Endothelial cell of umbilical vein (primary cell): ENCODE measurements at regions not wholly inside any gene's neighbourhood (a gene's known extent, or its start where the extent isn't known, plus 50 kb on each side); places are given as distances from the start of the nearest gene placed in this dataset.

ENCODE experiments used
- CTCF ChIP-seq, 2 donors: IDR thresholded peaks; 1 replicate in 1 of 2; 2 replicates in 1 of 2; pipeline ENCODE4 v1.5.1; 2011; ENCODE audit warnings: low read length in 2 of 2, mild to moderate bottlenecking in 2 of 2, moderate library complexity in 2 of 2, control low read depth in 1 of 2, inconsistent platforms in 1 of 2, low read depth in 1 of 2; ENCODE audit not compliant: insufficient read depth in 1 of 2; ENCODE audit errors: extremely low read depth in 1 of 2
- EZH2 ChIP-seq: IDR thresholded peaks from 2 replicates; pipeline ENCODE4 v1.6.1; 2012; ENCODE audit warnings: borderline replicate concordance, low read depth, mild to moderate bottlenecking, moderate library complexity, low read length, inconsistent platforms; ENCODE audit not compliant: severe bottlenecking
- FOS ChIP-seq: IDR thresholded peaks from 2 replicates; pipeline ENCODE4 v1.6.1; 2011; ENCODE audit warnings: mild to moderate bottlenecking, low read length, moderate library complexity, borderline replicate concordance; ENCODE audit not compliant: insufficient read depth
- MAX ChIP-seq: IDR thresholded peaks from 2 replicates; pipeline ENCODE4 v1.6.1; 2011; ENCODE audit not compliant: insufficient read depth, insufficient read length
- POLR2A ChIP-seq: IDR thresholded peaks from 2 replicates; pipeline ENCODE4 v1.6.1; 2012; ENCODE audit warnings: low read depth, mild to moderate bottlenecking, control low read depth, low read length
- POLR2AphosphoS5 ChIP-seq: IDR thresholded peaks from 2 replicates; pipeline ENCODE4 v1.6.1; 2012; ENCODE audit warnings: low read depth, mild to moderate bottlenecking, control low read depth, low read length, moderate library complexity; ENCODE audit not compliant: insufficient read depth

- TF ChIP-seq CTCF (IDR thresholded peaks at IDR 0.05; ENCODE audit: extremely low read depth in 1 of 2, insufficient read depth in 1 of 2, low read depth in 1 of 2, low read length in 2 of 2) (no peak), POLR2A (no peak), POLR2AphosphoS5 (no peak), FOS (no peak), EZH2 (no peak), MAX (no peak)
Observed at GRCh38 chr1:71269179-71269578, 188.3 kb upstream of the ZRANB2 start.
